ENCODE measurements at regions not wholly inside any gene's neighbourhood (a gene's known extent, or its start where the extent isn't known, plus 50 kb on each side); places are given as distances from the start of the nearest gene placed in this dataset.

GRCh38 chr3:178054471-178054870 is 481.8 kb upstream of the KCNMB2 start:
- TF ChIP-seq POLR2A (IDR thresholded peaks at IDR 0.05) (no peak), CTCF (IDR thresholded peaks at IDR 0.05) (no peak), EP300 (IDR thresholded peaks at IDR 0.05) (no peak), POLR2AphosphoS5 (IDR thresholded peaks at IDR 0.05) (no peak)
